Muscle of arm (tissue), 1 donor: ENCODE measurements at regions not wholly inside any gene's neighbourhood (a gene's known extent, or its start where the extent isn't known, plus 50 kb on each side); places are given as distances from the start of the nearest gene placed in this dataset.
"Not testable (repeated sequence)": the region's sequence is repeated elsewhere in the genome, so short reads cannot be mapped to it uniquely, and the experiment has no call there.

Experiments used
- DNase-seq: peaks from one replicate; pipeline ENCODE4 v3.0.0-alpha.2; 2013

DNA sequence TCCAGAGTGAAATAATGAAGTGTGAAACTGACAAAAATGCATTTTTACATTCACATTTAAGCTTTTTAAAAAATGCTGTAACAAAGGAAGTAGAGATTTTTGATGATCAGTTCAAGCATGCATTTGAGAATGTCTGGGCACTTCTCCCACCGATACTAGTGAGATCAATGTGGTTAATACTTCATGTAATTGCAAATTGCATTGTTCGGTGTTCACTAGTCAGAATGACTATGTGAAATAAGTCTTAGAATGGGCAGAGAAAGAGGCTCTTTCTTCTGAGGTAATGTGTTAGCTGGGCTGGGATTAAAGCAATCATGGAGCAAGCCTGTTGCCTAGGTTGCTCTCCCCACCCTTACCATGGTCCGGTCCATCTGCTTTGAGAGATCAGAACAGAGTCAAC lies 587.0 kb upstream of the GRM7 start:
- DNase-seq, result no peak

DNA sequence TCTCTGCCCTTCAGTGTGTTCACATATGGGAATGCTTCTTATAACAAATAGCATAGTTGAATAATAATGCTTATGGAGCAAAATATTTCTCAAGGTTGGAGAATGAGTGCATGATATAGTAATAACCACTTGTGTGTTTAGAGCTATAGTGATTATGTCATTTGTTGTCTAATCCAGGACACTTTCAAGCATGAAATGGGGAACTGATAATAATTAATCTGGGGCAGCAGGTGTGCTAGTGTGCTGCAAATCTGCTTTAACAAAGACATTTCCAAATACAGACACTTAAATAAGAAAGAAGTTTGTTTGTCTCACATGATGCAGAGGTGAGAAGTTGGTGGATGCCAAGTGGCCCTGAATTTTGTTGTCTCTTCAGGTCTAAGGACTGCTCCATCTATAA lies 579.3 kb upstream of the GRM7 start:
- DNase-seq, result no peak

DNA sequence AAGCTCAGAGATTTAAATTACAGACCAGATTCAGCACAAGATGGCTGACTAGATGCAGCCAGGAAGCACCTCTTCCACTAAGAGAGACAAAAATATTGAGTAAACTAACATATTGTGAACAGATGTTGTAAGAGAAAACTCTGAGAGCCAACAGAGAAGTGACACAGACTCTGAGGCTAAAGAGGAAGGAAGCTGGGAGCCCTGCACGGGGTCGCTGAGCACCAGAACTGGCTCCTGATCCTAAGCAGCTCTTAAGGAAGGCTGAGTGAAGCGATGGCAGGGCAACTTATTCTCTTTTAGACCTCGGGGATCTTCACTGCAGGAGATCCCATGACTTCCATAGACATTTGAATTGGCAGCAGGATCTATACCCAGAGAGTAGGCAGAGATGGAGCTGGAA lies 578.0 kb upstream of the GRM7 start:
- DNase-seq, result no peak

DNA sequence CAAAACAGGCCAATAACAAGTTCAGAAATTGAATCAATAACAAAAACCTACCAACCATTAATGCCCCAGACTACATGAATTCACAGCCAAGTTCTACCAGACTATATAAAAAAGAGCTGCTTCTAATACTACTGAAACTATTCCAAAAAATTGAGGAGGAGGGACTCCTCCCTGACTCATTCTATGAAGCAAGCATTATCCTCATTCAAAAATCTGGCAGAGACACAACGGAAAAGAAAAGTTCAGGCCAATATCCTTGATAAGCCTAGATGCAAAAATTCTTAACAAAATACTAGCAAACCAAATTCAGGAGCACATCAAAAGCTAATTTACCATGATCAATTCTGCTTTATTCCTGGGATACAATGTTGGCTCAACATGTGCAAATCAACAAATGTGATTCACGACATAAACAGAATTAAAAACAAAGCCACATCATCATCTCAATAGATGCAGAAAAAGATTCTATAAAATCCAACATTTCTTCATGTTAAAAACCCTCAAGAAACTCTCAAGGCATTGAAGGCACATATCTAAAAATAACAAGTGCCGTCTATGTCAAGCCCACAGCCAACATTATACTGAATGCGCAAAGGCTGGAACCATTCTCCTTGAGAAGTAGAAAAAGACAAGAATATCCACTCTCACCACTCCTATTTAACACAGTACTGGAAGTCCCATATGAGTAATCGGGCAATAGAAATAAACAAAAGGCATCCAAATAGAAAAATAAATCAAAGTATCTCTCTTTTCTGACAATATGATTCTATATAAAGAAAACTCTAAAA lies 573.6 kb upstream of the GRM7 start:
- DNase-seq, result peak; percentile 51

DNA sequence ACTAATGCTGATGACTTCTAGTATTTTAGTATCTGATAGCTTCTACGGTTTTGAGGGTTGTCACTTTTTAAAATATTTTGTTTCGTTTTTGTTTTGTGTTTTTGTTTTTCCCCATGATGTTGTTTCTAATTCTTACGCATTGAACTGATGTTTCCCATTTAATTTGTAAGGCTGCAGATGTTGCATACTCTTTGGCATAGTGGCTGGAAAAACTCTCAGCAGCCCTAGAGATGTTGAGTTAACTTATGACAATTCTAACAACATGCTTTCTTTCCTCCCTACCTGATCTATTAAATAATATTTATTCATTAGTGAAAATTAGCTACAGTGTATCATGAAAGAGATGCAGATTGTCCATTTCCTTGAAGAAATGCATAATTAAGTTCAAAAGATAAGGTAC lies 559.3 kb upstream of the GRM7 start:
- DNase-seq, result peak; percentile 32

DNA sequence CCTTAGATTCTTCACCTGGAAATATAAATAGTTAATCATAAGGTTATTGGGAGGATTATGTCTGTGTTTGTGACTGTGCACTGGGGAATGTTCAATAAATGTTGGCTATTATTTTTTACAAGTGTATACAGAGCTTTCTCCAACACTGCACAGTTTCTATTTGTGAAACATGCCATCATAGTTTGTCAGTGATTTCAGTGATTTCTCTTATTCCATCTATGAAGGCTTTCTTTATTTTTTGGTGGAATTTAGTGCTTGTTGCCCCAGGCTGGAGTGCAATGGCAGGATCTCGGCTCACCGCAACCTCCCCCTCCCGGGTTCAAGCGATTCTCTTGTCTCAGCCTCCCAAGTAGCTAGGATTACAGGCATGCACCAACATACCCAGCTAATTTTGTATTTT lies 545.0 kb upstream of the GRM7 start:
- DNase-seq, result no peak

DNA sequence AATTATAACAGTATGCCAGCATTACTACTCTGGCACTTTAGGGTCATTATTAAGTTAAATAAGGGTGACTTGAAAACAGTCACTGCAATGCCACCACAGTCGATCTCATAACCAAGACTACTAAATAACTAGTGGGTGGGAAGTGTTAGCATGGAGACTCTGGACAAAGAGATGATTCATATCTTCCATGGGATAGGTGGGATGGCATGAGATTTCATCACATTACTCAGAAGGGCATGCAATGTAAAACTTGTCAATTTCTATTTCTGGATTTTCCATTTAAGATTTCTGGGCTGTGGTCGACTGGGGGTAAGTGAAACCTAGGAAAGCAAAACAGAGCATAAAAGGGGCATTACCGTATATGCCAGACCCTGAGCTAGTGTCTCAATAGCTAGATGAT lies 538.9 kb upstream of the GRM7 start:
- no peak for DNase-seq

DNA sequence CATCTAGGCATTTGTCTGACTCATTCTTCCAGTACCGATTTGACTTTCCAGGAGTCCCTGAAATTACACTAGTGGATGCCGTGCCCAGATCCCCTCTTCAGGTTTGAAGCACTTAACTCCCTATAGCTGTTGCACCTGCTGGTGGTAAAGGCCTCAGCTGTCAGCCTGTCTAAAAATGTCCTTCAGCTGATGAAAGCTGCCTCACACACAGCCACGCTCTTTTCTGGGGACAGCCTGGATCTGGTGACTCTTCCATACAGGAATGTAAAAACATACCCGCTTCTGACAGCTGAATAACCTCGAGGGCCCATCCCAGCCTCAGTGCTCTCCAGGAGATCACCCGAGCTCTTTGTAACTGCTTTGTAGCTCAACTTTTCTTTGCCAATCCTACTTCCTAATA lies 534.1 kb upstream of the GRM7 start:
- DNase-seq, result peak; percentile 4

DNA sequence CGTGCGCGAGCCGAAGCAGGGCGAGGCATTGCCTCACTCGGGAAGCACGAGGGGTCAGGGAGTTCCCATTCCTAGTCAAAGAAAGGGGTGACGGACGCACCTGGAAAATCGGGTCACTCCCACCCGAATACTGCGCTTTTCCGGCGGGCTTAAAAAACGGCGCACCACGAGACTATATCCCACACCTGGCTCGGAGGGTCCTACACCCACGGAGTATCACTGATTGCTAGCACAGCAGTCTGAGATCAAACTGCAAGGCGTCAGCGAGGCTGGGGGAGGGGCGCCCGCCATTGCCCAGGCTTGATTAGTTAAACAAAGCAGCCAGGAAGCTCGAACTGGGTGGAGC lies 520.0 kb upstream of the GRM7 start:
- not testable (repeated sequence) for DNase-seq

DNA sequence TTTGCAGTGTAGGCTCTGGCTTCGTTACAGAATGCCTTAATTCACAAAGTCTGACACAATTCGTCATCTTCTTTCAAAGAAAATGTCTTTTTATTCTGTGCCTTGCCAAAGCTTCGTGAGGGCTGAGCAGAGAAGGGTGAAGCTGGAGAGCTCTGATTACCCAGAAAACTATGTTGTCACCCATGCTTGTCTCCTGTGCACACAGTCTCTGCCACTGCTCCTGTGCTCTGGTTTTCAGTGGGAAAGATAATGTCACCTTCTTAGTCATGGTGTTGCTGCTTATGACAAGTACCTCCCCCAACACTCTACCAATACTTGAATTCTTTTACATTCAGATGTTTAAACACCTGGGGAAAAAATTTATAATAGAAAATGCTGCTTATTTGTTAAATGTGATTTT lies 509.2 kb upstream of the GRM7 start:
- no peak for DNase-seq

DNA sequence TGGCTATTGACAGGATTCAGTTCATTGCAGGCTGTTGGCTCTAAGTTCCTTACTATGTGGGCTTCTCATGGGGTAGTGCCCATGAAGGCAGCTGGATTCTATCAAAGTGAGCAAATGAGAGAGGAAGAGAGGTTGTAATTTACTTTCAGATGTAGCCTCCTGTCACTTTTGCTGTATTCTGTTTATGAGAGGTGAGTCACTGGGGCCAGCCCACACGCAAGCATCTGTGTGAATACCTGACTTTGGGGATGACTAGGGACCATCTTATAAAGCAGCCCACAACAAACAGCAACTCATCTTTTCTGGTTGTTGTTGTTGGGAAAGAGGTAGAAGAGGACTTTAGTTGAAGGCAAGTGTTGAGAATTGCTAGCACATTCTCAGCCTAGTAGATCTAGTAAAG lies 506.3 kb upstream of the GRM7 start:
- DNase-seq, result no peak

DNA sequence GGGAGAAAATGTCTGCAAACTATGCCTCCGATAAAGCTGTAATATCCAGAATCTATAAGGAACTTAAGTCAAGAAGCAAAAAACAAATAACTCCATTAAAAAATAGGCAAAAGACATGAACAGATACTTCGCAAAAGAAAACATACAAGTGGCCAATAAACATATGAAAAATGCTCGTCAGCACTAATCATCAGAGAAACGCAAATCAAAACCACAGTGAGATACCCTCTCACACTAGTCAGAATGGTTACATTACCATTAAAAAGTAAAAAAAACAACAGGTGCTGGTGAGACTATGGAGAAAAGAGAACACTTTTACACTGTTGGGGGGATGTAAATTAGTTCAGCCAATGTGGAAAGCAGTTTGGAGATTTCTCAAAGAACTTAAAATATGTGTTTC lies 498.5 kb upstream of the GRM7 start:
- DNase-seq, result no peak

DNA sequence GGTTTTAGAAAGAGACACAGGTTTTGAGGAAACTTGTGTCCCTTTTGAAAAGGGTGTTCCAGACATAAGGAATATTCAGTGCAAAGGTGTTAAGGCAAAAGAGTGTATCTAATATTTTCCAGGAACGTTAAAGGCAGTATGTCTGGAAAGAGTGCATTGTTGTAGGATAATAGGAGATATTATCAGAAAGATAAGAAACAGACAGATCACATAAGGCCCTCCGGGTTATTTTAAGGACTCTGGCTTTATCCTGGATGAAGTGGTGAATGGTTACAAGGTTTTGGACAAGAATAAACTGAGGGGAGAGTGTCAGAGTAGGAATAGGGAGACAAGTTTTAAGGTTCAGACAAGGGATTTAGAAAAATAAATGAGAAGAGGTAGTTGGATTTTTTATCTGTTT lies 493.7 kb upstream of the GRM7 start:
- no peak for DNase-seq

DNA sequence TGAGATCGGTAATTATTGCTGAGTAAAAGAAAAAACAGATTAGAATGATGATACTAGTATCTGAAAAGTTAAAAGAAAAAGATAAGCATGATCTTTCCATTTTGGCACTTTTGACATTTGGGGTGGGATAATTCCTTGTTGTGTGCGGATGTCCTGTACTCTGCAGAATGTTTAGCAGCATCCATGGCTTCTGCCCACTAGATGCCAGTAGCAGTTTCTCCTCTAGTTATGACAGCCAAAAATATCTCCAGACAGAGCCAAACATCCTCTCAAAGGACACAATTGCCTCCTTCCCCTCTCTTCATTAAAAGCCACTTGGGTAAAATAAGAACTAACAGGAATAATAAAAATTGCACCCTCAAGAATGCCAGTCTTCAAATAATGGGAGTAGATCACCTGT lies 468.8 kb upstream of the GRM7 start:
- no peak for DNase-seq

DNA sequence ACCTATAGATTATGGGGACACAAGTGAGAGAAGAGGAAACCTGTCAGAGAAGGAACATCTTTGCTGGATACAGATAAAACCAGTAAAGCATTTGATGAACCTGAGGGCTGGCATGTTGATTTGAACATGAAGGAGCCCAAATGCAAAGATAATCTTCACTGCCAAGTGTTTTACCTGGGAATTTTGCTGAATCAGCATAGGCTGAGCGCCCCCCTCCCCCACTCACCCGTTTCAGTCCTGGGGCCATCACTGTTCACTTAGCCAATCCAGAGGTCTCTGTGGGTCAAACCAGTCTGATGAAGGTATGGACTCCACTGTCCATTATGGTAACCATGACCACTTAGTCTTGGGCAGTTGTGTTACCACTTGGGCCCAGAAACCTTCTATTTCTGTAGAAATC lies 466.0 kb upstream of the GRM7 start:
- DNase-seq, result no peak

DNA sequence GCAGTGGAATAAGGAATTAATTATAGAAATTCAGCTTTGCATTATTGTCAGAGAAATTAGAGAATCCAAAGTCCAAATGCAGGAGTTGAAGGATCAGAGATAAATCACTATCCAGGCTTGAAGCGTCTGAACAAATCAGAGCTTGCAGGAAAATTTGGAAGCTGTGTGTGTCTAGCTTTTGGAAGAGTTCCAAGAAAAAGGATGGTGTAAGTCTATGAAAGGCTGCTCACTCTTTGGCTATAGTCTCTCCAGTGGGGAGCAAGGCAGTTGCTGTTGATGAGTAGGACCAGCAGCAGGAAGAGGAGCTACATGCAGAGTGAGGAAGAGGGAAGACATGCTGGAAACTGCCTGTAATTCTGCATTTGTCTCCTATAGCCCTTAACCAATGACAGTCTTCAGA lies 464.3 kb upstream of the GRM7 start:
- DNase-seq, result no peak

DNA sequence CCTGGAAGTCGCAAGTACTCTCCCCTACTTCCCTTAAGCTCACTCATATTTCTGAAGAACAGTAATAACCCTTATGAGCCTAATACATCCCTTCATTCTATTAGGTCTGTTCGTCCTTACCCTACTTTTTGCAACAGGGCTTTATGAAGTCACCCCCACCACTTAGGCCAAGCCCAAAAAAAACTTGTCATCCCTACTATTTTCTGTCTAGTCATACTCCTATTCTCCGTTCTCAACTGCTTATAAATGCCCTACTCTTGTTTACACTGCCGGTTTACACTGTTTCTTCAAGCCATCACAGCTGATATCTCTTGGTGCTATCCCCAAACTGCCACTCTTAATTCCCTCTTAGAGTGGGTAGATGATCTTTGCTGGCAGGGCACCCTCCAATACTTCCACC lies 458.2 kb upstream of the GRM7 start:
- not testable (repeated sequence) for DNase-seq

DNA sequence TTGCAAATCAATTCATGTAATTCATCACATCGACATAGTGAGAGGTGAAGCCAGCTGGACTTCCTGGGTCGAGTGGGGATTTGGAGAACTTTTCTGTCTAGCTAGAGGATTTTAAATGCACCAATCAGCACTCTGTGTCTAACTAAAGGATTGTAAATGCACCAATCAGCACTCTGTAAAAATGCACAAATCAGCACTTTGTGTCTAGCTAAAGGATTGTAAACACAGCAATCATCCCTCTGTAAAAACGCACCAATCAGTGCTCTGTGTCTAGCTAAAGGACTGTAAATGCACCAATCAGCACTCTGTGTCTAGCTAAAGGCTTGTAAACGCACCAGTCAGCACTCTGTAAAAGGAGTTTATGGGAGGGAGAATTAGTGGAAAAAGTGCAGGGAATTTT lies 454.0 kb upstream of the GRM7 start:
- DNase-seq, result not testable (repeated sequence)

DNA sequence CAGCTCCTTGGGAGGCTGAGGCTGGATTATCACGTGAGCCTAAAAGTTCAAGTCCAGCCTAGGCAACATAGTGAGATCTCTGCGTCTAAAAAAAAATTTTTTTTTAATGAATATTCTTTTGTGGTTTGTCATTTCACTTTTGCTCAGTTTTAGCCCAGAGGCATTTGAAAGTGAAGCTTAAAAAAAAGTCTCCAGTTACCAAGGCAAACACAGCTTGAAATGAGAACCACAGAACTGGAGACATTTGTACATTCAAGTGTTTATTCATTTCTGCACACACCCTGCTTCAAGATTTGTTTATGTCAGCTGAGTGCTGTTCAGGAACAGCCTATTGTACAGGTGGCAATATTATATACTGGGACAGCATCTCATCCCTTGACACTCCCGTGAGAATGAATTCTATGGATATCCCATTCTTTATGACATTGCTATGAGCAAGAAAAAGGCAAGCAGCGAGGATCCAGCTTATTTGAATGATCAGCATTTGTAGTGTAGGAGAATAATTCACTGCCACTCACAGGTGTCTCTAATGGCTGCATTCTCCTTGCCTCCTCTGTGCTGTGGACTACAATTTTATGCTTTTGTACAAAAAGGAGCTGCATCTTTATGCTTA lies 444.8 kb upstream of the GRM7 start:
- DNase-seq, result no peak

DNA sequence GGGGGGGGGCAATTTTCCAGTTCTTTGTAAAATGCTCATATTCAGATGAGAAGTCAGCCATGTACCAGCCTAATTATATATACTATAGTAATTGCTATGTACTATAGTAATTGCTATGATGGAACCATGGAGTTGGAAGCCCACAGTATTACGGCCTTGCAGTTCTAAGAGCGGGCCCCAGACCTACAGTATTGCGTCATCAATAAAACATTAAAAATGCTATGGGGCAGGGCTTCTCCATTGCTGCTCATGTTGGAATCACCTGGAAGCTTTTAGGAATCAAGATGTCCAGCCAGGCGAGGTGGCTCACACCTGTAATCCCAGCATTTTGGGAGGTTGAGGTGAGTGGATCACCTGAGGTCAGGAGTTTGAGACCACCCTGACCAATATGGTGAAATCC lies 443.7 kb upstream of the GRM7 start:
- no peak for DNase-seq

DNA sequence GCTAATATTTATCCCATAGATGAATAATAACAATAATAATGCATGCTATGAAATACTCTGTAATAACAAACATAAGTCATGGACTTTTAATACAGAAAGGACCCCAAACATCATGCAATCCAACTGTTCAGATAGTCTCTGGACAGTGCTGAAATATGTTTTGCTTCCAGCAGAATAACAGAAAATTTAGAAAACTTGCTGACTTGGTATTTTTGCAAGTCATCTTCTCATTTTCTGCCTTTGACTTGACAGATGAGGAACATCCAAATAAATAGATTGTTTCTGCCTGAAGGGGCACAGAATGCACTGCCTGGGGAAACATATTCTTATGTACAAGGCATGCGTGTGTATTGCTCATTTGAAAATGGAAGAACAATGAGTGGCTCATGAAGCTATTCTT lies 442.4 kb upstream of the GRM7 start:
- no peak for DNase-seq

DNA sequence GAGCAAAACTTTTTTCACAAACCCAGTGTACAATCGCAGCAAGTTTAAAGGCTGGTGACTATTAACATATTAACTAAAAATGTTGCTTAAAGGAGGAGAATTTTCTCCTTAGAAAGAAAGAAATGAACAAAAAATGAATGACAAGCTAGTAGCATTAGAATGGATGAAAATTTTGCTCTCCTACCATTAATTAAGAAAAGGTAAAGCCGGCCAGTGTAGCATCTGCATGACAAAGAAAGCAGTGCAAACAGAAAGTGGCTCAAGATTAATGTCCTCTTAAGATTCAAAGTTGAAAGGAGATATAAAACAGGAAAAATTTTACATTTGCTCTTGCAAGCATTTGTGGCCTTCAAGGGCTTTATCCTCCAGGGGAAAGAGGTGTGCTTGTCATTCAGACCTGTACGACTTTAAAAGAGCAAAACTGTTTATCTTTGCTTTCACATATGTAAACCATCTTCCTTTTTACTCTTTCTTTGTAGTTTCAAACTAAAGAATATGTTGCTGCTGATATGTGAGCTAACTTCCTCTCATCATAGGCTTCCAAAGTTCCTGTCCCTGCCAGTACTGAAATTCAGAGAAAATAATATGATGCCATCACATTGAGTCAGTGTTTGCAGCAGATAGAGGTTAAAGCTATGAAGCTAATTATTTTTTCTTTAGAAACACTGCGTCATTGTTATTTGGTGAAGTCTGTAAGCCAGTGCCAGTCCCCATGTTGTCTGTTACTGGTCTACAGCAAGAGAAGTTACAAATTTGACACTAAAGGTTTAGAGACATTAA lies 439.1 kb upstream of the GRM7 start:
- no peak for DNase-seq

DNA sequence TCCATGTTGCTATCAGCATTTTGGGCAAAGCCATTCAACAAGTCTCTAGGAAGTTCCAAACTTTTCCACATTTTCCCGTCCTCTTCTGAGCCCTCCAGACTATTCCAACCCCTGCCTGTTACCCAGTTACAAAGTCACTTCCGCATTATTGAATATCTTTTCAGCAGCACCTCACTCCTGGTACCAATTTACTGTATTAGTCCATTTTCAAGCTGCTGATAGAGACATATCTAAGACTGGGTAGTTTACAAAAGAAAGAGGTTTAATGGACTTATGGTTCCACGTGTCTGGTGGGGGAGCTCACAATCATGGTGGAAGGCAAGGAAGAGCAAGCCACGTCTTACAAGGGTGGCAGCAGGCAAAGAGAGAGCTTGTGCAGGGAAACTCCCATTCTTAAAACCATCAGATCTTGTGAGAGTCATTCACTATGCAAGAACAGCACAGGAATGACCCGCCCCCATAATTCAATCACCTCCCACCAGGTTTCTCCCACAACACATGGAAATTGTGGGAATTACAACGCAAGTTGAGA lies 435.6 kb upstream of the GRM7 start:
- no peak for DNase-seq
